22Rv1 (cell line): ENCODE measurements at regions not wholly inside any gene's neighbourhood (a gene's known extent, or its start where the extent isn't known, plus 50 kb on each side); places are given as distances from the start of the nearest gene placed in this dataset.

Experiments used
- ZFX ChIP-seq: fragments of 450-650 bp; IDR thresholded peaks from 2 replicates; pipeline ENCODE4 v1.6.1; 2017; ENCODE audit warnings: antibody characterized with exemption, borderline replicate concordance
- TF ChIP-seq, protein P1 (sequence below): fragments of 450-650 bp; IDR thresholded peaks from 2 replicates; pipeline ENCODE4 v1.5.1; 2017; ENCODE audit warnings: mild to moderate bottlenecking

DNA sequence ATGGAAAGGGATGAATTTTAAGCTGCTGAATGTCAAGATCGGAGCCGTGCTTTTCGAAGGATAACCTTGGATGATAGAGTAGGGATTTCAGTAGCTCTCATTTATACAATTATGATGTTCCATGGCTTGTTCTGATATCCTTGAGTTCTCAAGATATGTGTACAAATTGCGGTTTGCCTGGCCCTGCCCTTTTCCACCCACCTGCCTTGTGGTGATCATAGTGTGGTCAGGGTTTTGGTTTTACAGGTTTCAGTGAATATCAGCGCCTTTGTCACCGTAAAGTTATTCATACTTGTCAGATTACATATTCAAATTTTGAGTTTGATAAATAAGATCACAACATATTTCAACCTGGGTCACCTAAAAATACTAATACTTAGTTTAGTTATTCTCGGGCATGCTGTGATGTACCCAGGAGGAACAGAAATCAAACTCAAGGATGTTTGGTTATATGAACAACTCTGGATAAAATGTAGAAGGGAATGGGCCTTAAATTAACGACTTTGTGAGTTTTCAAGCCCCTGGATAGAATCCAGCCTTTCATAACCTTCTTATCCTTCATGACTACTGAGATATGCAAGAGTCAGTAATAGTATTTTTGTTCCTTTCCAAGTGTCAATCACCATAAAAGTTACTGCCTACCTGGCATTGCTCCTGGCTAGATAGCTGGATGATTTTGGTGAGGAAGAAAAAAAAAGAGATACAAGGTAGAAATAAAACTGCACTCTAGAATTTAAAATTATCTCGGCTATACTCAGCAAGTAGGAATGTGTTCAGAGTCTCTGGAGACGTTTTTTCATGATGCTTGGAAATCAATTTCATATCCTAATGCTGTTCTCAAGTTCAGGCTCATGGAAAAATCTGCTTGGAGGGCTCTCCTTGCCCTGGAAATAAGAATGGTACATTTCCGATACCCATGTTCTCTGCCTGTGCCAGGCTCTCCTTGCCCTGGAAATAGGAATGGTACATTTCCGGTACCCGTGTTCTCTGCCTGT, 209.2 kb upstream of the TPRG1 start:
- TF ChIP-seq, protein P1, sequence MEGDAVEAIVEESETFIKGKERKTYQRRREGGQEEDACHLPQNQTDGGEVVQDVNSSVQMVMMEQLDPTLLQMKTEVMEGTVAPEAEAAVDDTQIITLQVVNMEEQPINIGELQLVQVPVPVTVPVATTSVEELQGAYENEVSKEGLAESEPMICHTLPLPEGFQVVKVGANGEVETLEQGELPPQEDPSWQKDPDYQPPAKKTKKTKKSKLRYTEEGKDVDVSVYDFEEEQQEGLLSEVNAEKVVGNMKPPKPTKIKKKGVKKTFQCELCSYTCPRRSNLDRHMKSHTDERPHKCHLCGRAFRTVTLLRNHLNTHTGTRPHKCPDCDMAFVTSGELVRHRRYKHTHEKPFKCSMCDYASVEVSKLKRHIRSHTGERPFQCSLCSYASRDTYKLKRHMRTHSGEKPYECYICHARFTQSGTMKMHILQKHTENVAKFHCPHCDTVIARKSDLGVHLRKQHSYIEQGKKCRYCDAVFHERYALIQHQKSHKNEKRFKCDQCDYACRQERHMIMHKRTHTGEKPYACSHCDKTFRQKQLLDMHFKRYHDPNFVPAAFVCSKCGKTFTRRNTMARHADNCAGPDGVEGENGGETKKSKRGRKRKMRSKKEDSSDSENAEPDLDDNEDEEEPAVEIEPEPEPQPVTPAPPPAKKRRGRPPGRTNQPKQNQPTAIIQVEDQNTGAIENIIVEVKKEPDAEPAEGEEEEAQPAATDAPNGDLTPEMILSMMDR: no peak
- TF ChIP-seq ZFX: no peak
